H1 (cell line): ENCODE measurements at regions not wholly inside any gene's neighbourhood (a gene's known extent, or its start where the extent isn't known, plus 50 kb on each side); places are given as distances from the start of the nearest gene placed in this dataset.
"Not testable (repeated sequence)": the region's sequence is repeated elsewhere in the genome, so short reads cannot be mapped to it uniquely, and the experiment has no call there.

Source experiments
- ATF2 ChIP-seq: IDR thresholded peaks from 2 replicates; pipeline ENCODE4 v1.6.1; 2012; ENCODE audit warnings: low read length, inconsistent platforms
- CHD1 ChIP-seq: IDR thresholded peaks from 2 replicates; pipeline ENCODE4 v1.6.1; 2012; ENCODE audit warnings: low read depth, low read length, improper control_type of control experiment
- CHD2 ChIP-seq: IDR thresholded peaks from 2 replicates; pipeline ENCODE4 v1.6.1; 2012; ENCODE audit warnings: low read length, improper control_type of control experiment
- CREB1 ChIP-seq: IDR thresholded peaks from 2 replicates; pipeline ENCODE4 v1.6.1; 2012; ENCODE audit warnings: inconsistent platforms
- CTCF ChIP-seq, 3 experiments: IDR thresholded peaks; 1 replicate in 2 of 3; 2 replicates in 1 of 3; pipeline versions ENCODE4 v1.5.1 to v1.6.1; 2011; ENCODE audit warnings: low read length in 3 of 3, mild to moderate bottlenecking in 3 of 3, inconsistent platforms in 2 of 3, low read depth in 1 of 3, moderate library complexity in 1 of 3; ENCODE audit not compliant: insufficient read depth in 1 of 3; ENCODE audit errors: control extremely low read depth in 1 of 3
- EZH2 ChIP-seq: fragments of 200-600 bp; sonication (generic); IDR thresholded peaks from 2 replicates; pipeline ENCODE4 v1.7.1; 2012; ENCODE audit warnings: low read depth, mild to moderate bottlenecking, moderate library complexity, low read length, inconsistent platforms; ENCODE audit not compliant: severe bottlenecking
- MAX ChIP-seq: IDR thresholded peaks from 2 replicates; pipeline ENCODE4 v1.6.1; 2012; ENCODE audit warnings: inconsistent platforms
- POLR2AphosphoS5 ChIP-seq: IDR thresholded peaks from 2 replicates; pipeline ENCODE4 v1.6.1; 2011; ENCODE audit warnings: low read depth, low read length
- SRF ChIP-seq: IDR thresholded peaks from 2 replicates; pipeline ENCODE4 v1.6.1; 2011; ENCODE audit warnings: mild to moderate bottlenecking, low read depth, low read length, moderate library complexity
- TEAD4 ChIP-seq: IDR thresholded peaks from 2 replicates; pipeline ENCODE4 v1.6.1; 2012; ENCODE audit warnings: low read depth, low read length, inconsistent platforms, mixed read lengths

GRCh38 chr2:87438780-87439454 lies 309.0 kb upstream of the PLGLB2 start:
- TF ChIP-seq CHD1; SRF; CHD2; EZH2; CTCF (IDR thresholded peaks at IDR 0.05; ENCODE audit: control extremely low read depth in 1 of 3, insufficient read depth in 1 of 3, low read depth in 1 of 3, low read length in 3 of 3); POLR2AphosphoS5; CREB1; MAX; ATF2; TEAD4: not testable (repeated sequence)
